Mucosa of stomach (tissue), 1 donor: ENCODE measurements at regions not wholly inside any gene's neighbourhood (a gene's known extent, or its start where the extent isn't known, plus 50 kb on each side); places are given as distances from the start of the nearest gene placed in this dataset.

Experiments
- H3K27me3 ChIP-seq: one replicate; pipeline ENCODE4 v1.7.0; 2013; ENCODE audit warnings: mild to moderate bottlenecking, low read length; ENCODE audit not compliant: control insufficient read depth, insufficient read depth
- H3K36me3 ChIP-seq: one replicate; pipeline ENCODE4 v1.7.0; 2013; ENCODE audit warnings: low read length; ENCODE audit not compliant: control insufficient read depth, insufficient read depth
- H3K4me1 ChIP-seq: one replicate; pipeline ENCODE4 v1.7.0; 2013; ENCODE audit warnings: mild to moderate bottlenecking, low read length; ENCODE audit not compliant: control insufficient read depth, insufficient read depth
- H3K4me3 ChIP-seq: one replicate; pipeline ENCODE4 v1.7.0; 2013; ENCODE audit warnings: low read length
- H3K9ac ChIP-seq: one replicate; pipeline ENCODE4 v1.7.0; 2013; ENCODE audit warnings: mild to moderate bottlenecking, low read length, moderate library complexity
- H3K9me3 ChIP-seq: one replicate; pipeline ENCODE4 v1.7.0; 2013; ENCODE audit warnings: mild to moderate bottlenecking, low read length, moderate library complexity; ENCODE audit not compliant: control insufficient read depth
- donor health status: Pancreatic carcinoma.

- Histone ChIP-seq H3K36me3 (no peaks in the 10 kb centered on the region), H3K4me3 (no peak overlapping the region), H3K27me3 (no peaks in the 10 kb centered on the region), H3K9me3 (no peaks in the 10 kb centered on the region), H3K4me1 (no peaks in the 10 kb centered on the region), H3K9ac (no peak overlapping the region)
These were observed 699.9 kb upstream of the SLC8A1 start for GRCh38 chr2:41151746-41152145.

DNA sequence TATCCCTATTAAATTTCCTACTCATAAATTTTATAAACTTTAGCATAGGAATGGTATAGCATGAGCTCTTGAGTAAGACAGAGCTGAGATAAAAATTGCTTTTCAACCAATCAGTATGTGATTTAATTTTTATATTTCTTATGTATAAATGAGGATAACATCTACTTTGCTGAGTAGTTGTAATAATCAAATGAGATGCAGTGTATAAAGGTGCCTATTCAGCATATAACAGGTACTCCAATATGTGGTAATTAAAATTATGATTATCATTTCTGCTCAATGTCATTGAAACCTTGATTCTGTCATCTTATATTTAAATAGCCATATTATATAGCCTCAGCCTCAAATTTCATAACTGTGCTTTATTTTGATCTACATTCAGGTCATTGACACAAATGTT lies 700.4 kb upstream of the SLC8A1 start:
- Histone ChIP-seq H3K4me3 (no peak overlapping the region), H3K9me3 (no peaks in the 10 kb centered on the region), H3K36me3 (no peaks in the 10 kb centered on the region), H3K4me1 (no peaks in the 10 kb centered on the region), H3K9ac (no peak overlapping the region), H3K27me3 (no peaks in the 10 kb centered on the region)

GRCh38 chr2:41160439-41160838 lies 708.5 kb upstream of the SLC8A1 start:
- Histone ChIP-seq H3K9me3 (no peaks in the 10 kb centered on the region), H3K27me3 (no peaks in the 10 kb centered on the region), H3K4me1 (no peaks in the 10 kb centered on the region), H3K4me3 (no peak overlapping the region), H3K36me3 (no peaks in the 10 kb centered on the region), H3K9ac (no peak overlapping the region)

GRCh38 chr2:41167014-41167413 lies 715.1 kb upstream of the SLC8A1 start:
- H3K4me1 ChIP-seq: no peaks in the 10 kb centered on the region
- no peaks in the 10 kb centered on the region for H3K9me3 ChIP-seq
- no peaks in the 10 kb centered on the region for H3K36me3 ChIP-seq
- H3K4me3 ChIP-seq: no peak overlapping the region
- no peak overlapping the region for H3K9ac ChIP-seq
- no peaks in the 10 kb centered on the region for H3K27me3 ChIP-seq

- no peaks in the 10 kb centered on the region for H3K9me3 ChIP-seq
- no peak overlapping the region for H3K4me3 ChIP-seq
- no peaks in the 10 kb centered on the region for H3K4me1 ChIP-seq
- H3K27me3 ChIP-seq: no peaks in the 10 kb centered on the region
- H3K36me3 ChIP-seq: no peaks in the 10 kb centered on the region
- H3K9ac ChIP-seq: no peak overlapping the region
These were observed 717.9 kb upstream of the SLC8A1 start for GRCh38 chr2:41169744-41170143.

DNA sequence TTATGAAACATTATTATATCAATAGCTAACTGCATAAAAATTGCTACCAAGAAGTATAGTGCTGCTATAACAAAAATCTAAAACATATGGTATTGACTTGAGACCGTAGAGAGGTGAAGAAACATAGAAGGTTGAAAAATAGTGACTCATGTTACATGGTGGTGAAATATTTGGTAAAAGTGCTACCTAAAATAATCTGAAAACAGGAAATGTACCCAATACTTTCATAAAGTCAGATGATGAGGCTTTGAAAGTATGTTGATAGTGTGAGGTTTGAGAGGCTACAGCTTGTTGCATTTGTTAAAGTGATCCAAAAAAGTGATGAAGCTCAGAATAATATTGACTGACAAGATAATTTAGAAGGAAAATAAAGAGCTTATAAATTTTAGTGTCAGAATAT lies 718.7 kb upstream of the SLC8A1 start:
- no peaks in the 10 kb centered on the region for H3K9me3 ChIP-seq
- no peaks in the 10 kb centered on the region for H3K36me3 ChIP-seq
- H3K4me3 ChIP-seq: no peak overlapping the region
- H3K9ac ChIP-seq: no peak overlapping the region
- H3K4me1 ChIP-seq: no peaks in the 10 kb centered on the region
- H3K27me3 ChIP-seq: no peaks in the 10 kb centered on the region

DNA sequence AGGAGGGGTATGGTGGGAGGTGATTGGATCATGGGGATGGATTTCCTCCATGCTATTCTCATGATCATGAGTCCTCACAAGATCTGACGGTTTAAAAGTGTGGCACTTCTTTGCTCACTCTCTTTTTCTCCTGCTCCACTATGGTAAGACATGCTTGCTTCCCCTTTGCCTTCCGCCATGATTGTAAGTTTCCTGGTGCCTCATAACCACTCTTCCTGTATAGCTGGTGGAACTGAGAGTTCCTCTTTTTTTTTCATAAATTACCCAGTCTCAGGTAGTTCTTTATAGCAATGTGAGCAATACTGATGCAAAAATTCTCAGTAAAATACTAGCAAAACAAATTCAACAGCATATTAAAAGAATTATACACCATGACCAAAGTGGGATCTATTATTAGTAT lies 728.5 kb upstream of the SLC8A1 start:
- Histone ChIP-seq H3K4me3 (no peak overlapping the region), H3K36me3 (no peaks in the 10 kb centered on the region), H3K27me3 (no peaks in the 10 kb centered on the region), H3K9me3 (no peaks in the 10 kb centered on the region), H3K9ac (no peak overlapping the region), H3K4me1 (no peaks in the 10 kb centered on the region)

GRCh38 chr2:41182961-41183360 lies 731.1 kb upstream of the SLC8A1 start:
- no peaks in the 10 kb centered on the region for H3K9me3 ChIP-seq
- no peaks in the 10 kb centered on the region for H3K4me1 ChIP-seq
- no peak overlapping the region for H3K4me3 ChIP-seq
- no peak overlapping the region for H3K9ac ChIP-seq
- H3K36me3 ChIP-seq: no peaks in the 10 kb centered on the region
- no peaks in the 10 kb centered on the region for H3K27me3 ChIP-seq

- no peak overlapping the region for H3K9ac ChIP-seq
- H3K4me1 ChIP-seq: no peaks in the 10 kb centered on the region
- no peaks in the 10 kb centered on the region for H3K27me3 ChIP-seq
- H3K4me3 ChIP-seq: no peak overlapping the region
- no peaks in the 10 kb centered on the region for H3K9me3 ChIP-seq
- H3K36me3 ChIP-seq: no peaks in the 10 kb centered on the region
These were observed 735.7 kb upstream of the SLC8A1 start for GRCh38 chr2:41187376-41188122.

DNA sequence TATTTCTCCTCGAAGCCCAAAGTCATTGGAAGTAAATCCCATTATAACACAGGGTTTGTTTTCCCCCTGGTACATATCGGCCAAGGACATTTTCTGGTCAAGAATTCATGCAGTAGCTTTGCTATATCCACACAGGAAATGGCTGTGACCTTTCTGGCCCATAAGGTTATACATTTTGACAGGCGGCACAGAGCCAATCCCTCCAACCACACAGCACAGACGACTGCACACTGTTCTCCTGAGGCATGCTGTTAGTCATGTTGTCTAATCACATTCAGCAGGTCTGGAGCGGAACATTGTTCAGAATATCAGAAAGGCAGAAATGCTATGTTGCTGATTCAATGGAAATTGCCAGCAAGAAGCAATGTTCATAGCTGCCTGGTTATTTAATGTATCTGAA lies 742.3 kb upstream of the SLC8A1 start:
- Histone ChIP-seq H3K36me3 (no peaks in the 10 kb centered on the region), H3K4me1 (no peaks in the 10 kb centered on the region), H3K9me3 (no peaks in the 10 kb centered on the region), H3K9ac (no peak overlapping the region), H3K27me3 (no peaks in the 10 kb centered on the region), H3K4me3 (no peak overlapping the region)

DNA sequence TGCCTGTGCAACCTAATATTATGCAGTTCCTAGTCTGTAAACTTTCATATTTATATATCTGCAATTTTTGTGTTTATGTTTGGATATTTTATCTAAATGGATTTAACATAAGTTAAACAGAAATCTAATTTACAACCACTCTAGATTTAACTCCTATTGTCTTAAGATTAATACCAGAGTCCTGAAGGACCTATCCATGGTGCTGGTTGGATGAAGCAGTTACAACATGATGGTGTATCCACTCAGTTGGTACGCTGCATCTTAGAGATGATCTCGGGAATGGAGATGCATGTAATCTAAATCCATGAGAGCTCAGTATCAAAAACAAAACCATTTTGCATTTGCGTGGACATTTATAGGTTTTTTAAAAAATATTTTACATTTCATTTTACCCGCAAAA lies 745.9 kb upstream of the SLC8A1 start:
- no peaks in the 10 kb centered on the region for H3K4me1 ChIP-seq
- H3K27me3 ChIP-seq: no peaks in the 10 kb centered on the region
- H3K9me3 ChIP-seq: no peaks in the 10 kb centered on the region
- H3K36me3 ChIP-seq: no peaks in the 10 kb centered on the region
- no peak overlapping the region for H3K4me3 ChIP-seq
- no peak overlapping the region for H3K9ac ChIP-seq

- no peaks in the 10 kb centered on the region for H3K27me3 ChIP-seq
- no peaks in the 10 kb centered on the region for H3K9me3 ChIP-seq
- no peak overlapping the region for H3K9ac ChIP-seq
- no peak overlapping the region for H3K4me3 ChIP-seq
- H3K36me3 ChIP-seq: no peaks in the 10 kb centered on the region
- no peaks in the 10 kb centered on the region for H3K4me1 ChIP-seq
These were observed 747.4 kb upstream of the SLC8A1 start for GRCh38 chr2:41199334-41199733.

DNA sequence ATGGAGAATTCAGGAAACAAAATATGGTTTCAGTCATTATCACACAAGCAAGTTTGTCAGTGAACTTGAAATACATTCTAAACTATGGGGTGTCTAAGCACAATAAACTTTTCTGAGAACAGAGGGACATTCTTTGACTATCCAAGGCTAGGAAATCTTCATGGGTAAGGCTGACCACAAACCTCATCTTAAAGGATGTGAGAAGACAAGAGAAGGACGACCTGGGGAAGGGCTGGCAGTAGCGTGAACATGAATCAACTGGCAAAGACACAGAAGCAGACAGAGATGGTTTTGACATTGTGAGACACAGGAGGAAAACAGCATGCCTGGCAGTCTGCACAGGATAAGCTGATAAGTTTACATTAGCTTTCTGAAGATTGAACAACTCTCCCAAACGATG lies 752.4 kb upstream of the SLC8A1 start:
- no peak overlapping the region for H3K9ac ChIP-seq
- no peaks in the 10 kb centered on the region for H3K27me3 ChIP-seq
- no peaks in the 10 kb centered on the region for H3K36me3 ChIP-seq
- H3K4me1 ChIP-seq: no peaks in the 10 kb centered on the region
- no peaks in the 10 kb centered on the region for H3K9me3 ChIP-seq
- H3K4me3 ChIP-seq: no peak overlapping the region
